Body of pancreas (tissue), 4 donors: ENCODE measurements at regions not wholly inside any gene's neighbourhood (a gene's known extent, or its start where the extent isn't known, plus 50 kb on each side); places are given as distances from the start of the nearest gene placed in this dataset.

Experiments used
- POLR2A ChIP-seq, 3 donors: fragments of 450-650 bp; IDR thresholded peaks; one replicate each; pipeline ENCODE4 v1.6.1; 2016; ENCODE audit warnings: antibody characterized with exemption in 3 of 3, mild to moderate bottlenecking in 2 of 3
- TF ChIP-seq, protein P1 (sequence below), 7 experiments: fragments of 450-650 bp in 4 of 7; fragments of 200-600 bp in 3 of 7; sonication (generic) in 3 of 7; IDR thresholded peaks; one replicate each; pipeline ENCODE4 v1.5.1; 2016 to 2019; ENCODE audit warnings: antibody characterized with exemption in 7 of 7

DNA sequence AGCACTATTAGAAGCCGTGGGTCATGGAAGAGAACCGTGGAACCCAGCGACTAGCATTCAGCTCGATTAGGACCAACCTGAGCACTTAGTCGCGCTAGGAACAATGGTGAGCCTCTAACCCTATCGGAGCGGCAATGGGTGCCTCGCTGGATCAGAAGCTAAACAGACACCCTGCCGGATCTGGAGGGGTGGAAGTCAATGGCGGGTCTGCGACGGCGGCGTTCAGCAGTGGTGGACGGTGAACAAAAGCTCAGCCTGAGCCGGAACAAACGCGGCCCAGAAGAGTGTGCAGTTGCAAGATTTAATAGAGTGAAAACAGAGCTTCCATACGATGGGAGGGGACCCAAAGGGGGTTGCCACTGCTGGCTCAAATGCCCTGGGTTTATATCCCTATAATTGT, 391.8 kb upstream of the DDI1 start:
- TF ChIP-seq POLR2A (IDR thresholded peaks at IDR 0.05), result no peak
- TF ChIP-seq, protein P1, sequence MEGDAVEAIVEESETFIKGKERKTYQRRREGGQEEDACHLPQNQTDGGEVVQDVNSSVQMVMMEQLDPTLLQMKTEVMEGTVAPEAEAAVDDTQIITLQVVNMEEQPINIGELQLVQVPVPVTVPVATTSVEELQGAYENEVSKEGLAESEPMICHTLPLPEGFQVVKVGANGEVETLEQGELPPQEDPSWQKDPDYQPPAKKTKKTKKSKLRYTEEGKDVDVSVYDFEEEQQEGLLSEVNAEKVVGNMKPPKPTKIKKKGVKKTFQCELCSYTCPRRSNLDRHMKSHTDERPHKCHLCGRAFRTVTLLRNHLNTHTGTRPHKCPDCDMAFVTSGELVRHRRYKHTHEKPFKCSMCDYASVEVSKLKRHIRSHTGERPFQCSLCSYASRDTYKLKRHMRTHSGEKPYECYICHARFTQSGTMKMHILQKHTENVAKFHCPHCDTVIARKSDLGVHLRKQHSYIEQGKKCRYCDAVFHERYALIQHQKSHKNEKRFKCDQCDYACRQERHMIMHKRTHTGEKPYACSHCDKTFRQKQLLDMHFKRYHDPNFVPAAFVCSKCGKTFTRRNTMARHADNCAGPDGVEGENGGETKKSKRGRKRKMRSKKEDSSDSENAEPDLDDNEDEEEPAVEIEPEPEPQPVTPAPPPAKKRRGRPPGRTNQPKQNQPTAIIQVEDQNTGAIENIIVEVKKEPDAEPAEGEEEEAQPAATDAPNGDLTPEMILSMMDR (IDR thresholded peaks at IDR 0.05), result no peak
